NCI-H345 (cell line): ENCODE measurements at regions not wholly inside any gene's neighbourhood (a gene's known extent, or its start where the extent isn't known, plus 50 kb on each side); places are given as distances from the start of the nearest gene placed in this dataset.
"Not testable (repeated sequence)": the region's sequence is repeated elsewhere in the genome, so short reads cannot be mapped to it uniquely, and the experiment has no call there.

Experiments
- DNase-seq: peaks from one replicate; lab custom pipeline; 2025; lab: John Stamatoyannopoulos, UW

- no peak for DNase-seq
Observed at GRCh38 chrX:7385131-7385530, 237.2 kb upstream of the PUDP start.

GRCh38 chrX:7378406-7378805 lies 230.5 kb upstream of the PUDP start:
- DNase-seq, result no peak

GRCh38 chrX:7372825-7373525 lies 225.0 kb upstream of the PUDP start:
- DNase-seq, result no peak

GRCh38 chrX:7362111-7362510 lies 214.2 kb upstream of the PUDP start:
- no peak for DNase-seq

- DNase-seq, result no peak
Observed at GRCh38 chrX:7351926-7352325, 204.0 kb upstream of the PUDP start.

GRCh38 chrX:7347465-7347864 lies 199.5 kb upstream of the PUDP start:
- DNase-seq, result peak; percentile 75

- no peak for DNase-seq
Observed at GRCh38 chrX:7346021-7346420, 198.1 kb upstream of the PUDP start.

GRCh38 chrX:7343181-7343580 lies 195.2 kb upstream of the PUDP start:
- no peak for DNase-seq

- not testable (repeated sequence) for DNase-seq
Observed at GRCh38 chrX:7335816-7336362, 187.9 kb upstream of the PUDP start.

- DNase-seq, result no peak
Observed at GRCh38 chrX:7334253-7334935, 186.4 kb upstream of the PUDP start.

- DNase-seq, result no peak
Observed at GRCh38 chrX:7330971-7331746, 183.2 kb upstream of the PUDP start.

- no peak for DNase-seq
Observed at GRCh38 chrX:7330556-7330955, 182.6 kb upstream of the PUDP start.

GRCh38 chrX:7318661-7319060 lies 170.7 kb upstream of the PUDP start:
- no peak for DNase-seq

- DNase-seq, result no peak
Observed at GRCh38 chrX:7318241-7318640, 170.3 kb upstream of the PUDP start.

- DNase-seq, result no peak
Observed at GRCh38 chrX:7316887-7317286, 168.9 kb upstream of the PUDP start.

GRCh38 chrX:7316280-7316679 lies 168.3 kb upstream of the PUDP start:
- no peak for DNase-seq

GRCh38 chrX:7314425-7314824 lies 166.5 kb upstream of the PUDP start:
- DNase-seq, result no peak

- DNase-seq, result no peak
Observed at GRCh38 chrX:7307720-7308119, 159.8 kb upstream of the PUDP start.

- no peak for DNase-seq
Observed at GRCh38 chrX:7294483-7294882, 146.5 kb upstream of the PUDP start.

GRCh38 chrX:7286168-7286837 lies 138.3 kb upstream of the PUDP start:
- no peak for DNase-seq

GRCh38 chrX:7285765-7286164 lies 137.8 kb upstream of the PUDP start:
- DNase-seq, result no peak

GRCh38 chrX:7283741-7284140 lies 135.8 kb upstream of the PUDP start:
- no peak for DNase-seq
